RPMI8226 (cell line): ENCODE measurements at regions not wholly inside any gene's neighbourhood (a gene's known extent, or its start where the extent isn't known, plus 50 kb on each side); places are given as distances from the start of the nearest gene placed in this dataset.
"Not testable (repeated sequence)": the region's sequence is repeated elsewhere in the genome, so short reads cannot be mapped to it uniquely, and the experiment has no call there.

Experiments used
- DNase-seq: peaks from one replicate; pipeline ENCODE4 v3.0.0-alpha.2; 2015

DNA sequence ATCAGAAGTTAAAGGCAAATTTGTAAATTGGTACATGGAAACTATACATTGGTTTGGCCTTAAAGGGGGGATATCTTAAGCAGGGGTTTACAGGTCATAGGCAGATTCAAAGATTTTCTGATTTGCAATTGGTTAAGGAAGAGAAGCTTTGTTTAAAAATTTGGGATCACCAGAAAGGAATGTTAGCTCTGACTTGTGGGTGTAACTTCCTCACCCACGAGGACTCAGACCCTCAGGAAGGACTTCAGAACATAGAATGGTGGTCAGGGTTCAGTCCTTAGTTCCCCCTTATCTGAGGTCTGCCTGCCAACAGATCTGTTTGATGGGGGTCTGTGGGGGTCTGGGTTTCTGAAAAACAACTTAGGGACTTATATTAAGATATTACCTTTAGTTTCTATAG is 427.4 kb upstream of the DIPK2B start:
- DNase-seq = no peak

DNA sequence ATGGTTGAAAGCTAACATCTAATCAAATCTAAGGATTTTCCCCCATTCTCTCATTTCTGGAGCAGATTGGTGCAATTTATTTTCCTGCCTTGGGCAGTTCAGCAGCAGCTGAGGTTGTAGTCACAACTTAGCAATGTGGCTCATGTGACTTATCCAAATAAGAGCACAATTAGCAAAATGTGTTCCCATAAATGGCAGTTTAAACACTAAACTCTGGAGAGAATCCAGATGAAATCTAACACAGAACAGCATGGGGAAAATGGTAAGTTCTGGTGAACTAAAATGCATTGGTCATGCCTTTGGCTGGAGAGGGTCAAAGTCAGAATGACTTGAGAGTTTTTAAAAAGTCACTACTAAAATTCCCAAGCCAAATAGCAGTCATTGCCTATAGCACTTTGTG is 422.6 kb upstream of the DIPK2B start:
- DNase-seq = no peak

DNA sequence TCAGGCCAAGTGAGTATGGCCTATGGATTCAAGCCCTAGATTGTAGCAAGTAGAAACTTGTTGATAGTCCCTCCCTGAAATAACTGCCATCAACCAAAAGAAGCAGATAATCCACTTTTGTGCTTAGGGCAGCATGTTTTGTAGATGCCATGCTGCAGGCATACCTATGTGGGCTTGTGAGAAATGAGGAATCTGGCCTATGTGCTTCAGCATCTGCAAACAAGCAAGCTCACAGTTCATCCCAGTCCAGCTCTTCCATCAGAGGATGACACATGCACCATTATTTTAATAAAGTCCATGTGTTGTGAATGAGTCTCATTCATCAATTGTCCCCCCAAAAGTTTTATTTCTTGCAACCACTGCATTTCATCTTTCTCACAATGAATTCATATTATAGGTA is 421.9 kb upstream of the DIPK2B start:
- no peak for DNase-seq

DNA sequence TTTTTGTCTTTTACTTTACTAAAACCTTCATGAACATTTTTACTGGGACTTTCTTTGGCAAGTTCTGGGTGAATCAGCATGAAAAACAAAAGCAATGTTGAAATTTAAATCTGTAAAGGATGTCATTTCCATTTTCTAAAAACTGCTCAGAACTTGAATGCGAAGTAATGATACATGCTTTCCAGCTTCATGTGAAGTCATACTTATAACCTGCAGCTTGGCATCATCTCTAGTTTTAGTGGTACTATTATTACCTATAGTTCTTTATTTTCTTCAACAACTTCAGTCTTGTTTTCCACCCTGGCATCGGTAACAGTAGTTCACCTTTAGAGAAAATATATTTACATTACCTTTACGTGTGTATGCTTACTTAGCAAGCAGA is 421.4 kb upstream of the DIPK2B start:
- DNase-seq = no peak

DNA sequence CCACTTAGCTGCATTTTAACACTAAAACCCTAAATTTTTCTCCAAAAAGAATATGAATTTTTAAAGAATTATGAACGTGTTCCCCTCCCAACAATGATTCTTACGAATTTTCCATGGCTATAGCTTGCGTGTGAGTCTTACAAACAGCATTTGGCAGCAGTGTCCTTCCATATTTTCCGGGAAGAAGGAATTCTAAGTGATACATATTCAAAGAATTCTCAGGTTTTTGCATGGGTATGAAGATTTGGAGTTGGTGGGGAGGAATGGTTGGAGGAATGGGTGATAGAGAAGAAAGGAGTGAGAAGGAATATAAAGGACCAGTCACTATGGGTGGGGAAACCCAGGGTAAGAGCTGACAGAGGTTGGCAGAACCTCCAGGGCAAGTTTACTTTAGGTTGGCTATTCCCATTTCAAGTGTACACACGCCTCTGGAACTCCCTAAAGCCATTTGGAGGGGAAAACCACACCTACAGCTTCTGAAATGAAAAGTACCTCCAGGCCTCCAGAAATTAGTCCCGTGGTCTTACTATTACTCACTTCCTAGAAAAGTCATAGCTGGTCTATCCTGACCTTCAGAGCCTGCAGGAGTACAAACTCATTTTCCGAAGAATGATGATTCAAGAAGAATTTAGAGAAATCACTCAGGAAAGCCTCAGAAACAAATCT is 420.8 kb upstream of the DIPK2B start:
- DNase-seq = no peak

DNA sequence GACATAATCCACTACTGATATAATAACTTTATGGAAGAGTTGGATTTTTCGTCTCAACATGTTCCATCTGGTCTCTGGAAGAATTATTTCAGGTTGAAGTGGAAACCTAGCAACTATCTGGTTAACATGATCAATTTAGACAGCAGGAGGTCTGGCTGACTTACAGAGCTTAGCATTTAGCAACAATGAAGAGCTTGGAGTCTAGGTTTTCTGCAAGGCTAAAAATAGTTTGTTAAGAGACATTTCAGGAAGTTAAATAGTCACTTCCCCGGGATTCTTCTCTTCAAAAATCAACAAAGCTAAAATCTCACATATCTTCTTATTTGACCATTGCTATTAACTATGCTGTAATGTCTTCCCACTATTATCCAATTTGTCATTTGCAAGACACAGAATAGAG is 418.6 kb upstream of the DIPK2B start:
- no peak for DNase-seq

DNA sequence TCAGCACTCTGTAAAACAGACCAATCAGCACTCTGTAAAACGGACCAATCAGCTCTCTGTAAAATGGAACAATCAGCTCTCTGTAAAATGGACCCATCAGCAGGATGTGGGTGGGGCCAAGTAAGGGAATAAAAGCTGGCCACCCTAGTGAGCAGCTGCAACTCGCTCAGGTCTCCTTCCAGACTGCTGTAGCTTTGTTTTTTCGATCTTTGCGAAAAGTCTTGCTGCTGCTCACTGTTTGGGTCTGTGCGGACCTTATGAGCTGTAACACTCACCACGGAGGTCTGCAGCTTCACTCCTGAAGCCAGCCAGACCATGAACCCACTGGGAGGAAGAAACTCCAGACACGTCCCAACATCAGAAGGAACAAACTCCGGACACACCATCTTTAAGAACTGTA is 414.9 kb upstream of the DIPK2B start:
- not testable (repeated sequence) for DNase-seq

DNA sequence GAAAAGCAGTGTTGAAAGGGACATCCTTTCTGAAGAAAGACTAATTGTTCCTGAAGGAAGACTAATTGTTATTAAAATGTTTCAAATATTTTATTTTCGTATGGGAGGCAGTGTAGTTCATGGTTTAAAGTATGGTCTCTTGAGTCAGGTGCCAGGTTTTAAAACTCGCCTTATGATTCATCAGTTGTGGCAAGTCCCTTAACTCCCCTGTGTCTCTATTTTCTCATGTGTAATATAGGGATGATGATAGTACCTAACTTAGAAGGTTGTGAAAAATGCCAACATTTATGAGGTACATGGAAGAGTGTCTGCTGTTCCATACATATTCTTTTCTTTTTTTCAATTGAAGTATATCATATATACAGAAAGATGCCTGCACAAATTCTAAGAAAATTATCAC is 414.2 kb upstream of the DIPK2B start:
- no peak for DNase-seq

DNA sequence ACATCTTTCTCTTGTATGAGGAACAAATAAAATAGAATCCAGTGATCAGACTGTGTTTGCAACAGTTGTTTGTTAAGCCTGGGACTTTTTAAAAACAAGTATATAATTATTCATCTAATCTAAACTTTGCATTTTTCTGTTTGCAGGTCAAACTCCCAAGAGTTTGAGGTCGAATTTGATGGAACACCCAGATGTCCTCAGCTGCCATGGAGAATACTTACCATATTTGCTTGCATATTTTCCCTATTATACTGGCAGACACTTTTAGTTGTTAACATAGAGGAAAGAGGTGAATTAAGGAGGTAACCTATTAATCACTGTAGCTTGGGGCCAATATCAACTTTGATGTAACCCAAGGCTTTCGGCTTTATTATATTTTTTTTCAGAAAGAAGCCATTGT is 401.5 kb upstream of the DIPK2B start:
- DNase-seq = no peak

DNA sequence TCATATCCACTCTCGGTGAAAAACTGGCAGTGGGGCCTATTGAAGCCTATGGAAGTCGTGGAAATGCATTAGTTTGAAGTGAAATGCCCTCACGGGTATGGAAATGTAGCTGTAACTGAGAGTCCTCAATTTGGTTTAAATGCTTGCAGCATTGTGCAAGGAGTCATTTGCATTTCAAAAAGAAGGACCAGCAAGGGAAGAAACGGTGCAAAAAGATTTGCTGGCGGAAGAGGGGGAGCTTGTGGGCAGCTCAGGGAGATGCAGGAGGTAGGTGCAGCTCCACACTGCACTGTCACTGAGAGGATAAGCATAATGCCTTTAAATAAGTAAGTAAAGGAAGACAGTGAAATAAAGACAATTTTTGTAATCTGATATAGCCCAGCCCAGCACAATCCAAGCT is 400.4 kb upstream of the DIPK2B start:
- no peak for DNase-seq

DNA sequence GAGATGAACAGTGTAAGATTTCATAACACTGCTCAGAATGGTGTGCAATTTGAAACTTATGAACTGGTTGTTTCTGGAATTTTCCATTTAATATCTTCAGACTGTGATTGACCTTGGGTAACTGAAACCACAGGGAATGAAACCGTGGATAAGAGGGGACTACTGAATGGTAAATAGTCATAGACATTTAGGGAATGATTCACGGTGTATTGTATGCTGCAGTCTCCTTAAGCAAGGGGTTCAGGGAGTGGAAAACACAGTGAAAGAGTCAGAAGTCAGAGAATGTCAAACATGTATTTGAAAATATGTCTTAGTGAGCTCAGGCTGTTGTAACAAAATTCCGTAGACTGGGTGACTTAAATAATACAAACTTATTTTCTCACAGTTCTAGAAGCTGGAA is 398.2 kb upstream of the DIPK2B start:
- DNase-seq = no peak

DNA sequence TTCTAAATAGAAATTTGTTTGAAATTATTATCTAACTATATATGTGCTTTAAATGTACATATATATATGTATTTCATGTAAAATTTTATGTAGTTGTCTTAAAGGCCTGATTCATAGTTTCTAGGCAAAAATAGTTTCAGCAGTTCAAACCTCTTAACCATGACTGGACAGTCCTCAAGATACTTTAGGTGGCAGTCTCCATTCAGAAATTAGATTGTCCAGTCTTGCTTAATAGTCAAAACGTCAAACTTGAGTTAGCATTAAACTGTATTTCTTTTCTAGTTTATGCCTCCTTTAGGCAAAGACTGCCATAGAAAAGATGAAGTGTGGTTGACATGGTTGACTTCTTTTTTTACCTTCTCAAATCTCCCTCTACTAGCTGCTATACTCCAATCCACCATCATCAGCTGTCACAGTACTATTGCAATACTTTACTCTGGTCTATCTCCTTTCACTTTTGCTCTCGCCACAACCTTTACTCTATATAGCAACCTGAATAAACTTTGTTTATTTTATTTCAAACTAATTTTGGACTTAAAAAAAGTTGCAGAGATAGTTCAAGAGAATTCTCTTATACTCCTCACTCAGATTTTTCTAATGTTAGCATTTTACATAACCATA is 395.6 kb upstream of the DIPK2B start:
- DNase-seq = no peak

DNA sequence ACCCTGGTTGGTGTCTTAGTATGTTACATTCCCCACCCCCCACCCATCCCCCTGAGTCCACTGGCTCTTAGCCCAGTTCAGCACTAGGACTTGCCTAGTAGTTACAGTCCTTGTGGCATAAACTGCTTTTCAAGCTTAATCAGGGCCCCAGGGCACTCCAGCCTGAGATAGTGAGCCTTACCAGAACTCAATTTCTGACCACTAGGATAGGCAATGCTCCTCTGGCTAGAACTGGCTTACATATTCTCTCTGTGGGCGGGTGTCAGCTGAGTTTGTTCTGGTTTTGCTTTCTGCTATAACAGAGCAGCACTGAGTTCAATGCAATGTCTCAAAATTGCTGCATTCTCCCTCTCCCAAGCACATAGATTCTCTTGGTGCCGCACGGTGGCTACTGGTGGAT is 391.4 kb upstream of the DIPK2B start:
- no peak for DNase-seq

DNA sequence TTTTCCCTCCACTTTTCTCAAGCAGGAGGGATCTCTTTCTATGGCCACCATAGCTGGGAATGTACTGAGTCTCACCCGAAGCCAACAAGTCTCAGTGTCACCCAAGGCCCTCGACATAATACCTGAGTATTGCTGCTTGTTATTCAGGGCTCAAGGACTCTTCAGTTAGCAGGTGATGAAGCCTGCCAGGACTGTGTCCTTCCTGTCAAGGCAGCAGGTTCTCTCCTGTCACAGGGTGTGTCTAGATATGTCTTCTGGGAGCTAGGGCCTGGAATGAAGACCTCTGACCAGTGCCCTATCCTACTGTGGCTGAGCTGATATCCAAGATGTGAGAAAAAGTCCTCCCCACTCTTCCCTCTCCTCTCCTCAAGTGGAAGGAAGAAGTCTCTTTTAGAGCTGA is 391.0 kb upstream of the DIPK2B start:
- no peak for DNase-seq

DNA sequence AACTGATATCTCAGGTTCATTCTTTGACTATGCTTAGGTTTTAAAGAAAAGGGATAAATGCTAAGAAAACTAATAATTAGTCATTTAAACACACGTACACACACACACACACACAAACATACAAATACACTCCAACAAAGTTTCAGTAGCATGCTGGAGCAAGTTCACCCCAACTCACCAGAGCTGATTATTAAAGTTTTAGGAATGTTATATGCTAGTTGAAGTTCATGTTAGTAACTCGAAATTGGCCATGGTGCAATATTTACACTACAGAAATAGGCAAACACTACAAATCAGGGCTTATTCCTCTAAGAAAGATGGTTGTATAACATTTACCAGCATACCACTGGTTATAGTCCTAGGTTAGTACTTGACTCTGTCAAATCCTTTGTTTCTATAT is 384.0 kb upstream of the DIPK2B start:
- no peak for DNase-seq

DNA sequence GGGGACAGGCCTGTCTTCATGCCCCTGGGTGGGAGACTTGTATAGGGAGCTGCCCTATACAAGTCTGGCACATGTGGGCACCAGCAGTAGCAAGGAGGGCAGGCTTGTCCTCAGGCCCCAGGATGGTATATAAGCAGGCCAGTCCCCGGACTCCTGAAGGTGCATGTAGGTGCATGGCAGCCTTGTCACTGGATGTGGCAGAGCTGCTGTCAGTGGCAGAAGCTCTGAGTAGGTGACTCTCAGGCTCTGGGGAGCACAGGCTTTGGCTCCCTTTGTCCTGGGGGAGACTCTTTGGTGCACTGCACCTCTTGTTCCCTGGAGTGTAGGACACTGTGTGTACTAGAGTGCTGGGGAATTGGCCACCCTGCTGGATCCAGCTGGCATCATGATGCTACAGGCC is 376.7 kb upstream of the DIPK2B start:
- no peak for DNase-seq

DNA sequence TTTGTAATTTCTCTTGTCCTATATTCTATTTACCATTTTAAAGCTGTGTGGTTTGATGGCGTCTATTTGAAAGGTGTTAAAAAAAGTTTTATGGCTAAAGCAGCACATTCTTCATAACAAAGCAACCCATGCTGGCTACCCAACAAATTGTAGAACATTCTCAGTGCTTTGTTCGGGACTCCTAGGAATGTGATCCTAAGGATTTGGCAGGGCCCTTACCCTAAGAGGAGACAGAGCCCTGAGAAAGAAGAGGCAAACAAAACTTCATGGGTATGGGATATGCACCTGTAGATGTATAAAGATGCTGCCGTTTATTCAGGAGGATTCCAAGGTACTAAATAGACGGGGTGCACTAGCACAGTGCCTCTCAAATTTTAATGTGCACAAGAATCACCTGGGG is 370.8 kb upstream of the DIPK2B start:
- DNase-seq = no peak

DNA sequence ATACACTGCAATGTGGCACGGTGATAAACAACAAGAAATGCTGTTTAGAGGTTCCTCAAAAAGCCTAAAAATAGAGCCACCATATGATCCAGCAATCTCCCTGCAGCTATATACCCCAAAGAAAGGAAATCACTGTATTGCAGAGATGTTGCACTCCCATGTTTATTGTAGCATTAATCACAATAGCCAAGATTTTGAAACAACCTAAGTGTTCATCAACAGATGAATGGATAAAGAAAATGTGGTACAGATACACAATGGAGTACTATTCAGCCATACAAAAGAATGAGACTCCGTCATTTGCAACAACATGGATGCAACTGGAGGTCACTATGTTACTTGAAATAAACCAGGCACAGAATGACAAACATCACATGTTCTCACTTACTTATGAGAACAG is 365.8 kb upstream of the DIPK2B start:
- DNase-seq = no peak

DNA sequence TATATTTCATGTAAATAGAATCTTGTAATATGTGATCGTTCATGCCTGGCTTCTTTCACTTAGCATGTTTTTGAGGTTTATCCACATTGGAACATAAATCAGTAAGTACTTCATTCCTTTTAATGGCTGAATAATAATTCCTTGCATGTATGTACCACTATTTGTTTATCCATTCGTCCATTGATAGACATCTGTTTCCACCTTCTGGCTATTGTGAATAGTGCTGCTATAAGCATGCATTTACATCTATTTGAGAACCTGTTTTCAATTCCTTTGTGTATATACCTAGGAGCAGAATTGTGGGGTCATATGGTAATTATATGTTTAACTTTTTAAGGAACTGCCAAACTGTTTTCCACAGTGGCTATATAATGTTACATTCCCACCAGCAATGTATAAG is 356.7 kb upstream of the DIPK2B start:
- DNase-seq = no peak

DNA sequence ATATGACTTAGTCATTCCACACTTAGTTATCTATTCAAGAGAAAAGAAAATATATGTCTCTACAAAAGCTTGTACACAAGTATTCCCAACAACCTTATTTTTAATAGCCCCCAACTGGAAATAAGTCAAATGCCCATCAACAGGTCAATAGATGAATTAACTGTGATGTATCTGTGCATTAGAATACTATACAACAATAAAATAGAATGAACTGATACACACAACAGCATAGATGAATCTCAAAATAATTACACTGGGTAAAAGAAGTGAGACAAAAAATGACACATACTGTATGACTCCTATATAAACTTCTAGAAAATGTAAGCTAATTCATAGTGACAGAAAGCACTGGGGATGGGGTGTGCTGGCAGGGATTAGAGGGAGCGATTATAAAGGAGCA is 354.1 kb upstream of the DIPK2B start:
- DNase-seq = no peak

DNA sequence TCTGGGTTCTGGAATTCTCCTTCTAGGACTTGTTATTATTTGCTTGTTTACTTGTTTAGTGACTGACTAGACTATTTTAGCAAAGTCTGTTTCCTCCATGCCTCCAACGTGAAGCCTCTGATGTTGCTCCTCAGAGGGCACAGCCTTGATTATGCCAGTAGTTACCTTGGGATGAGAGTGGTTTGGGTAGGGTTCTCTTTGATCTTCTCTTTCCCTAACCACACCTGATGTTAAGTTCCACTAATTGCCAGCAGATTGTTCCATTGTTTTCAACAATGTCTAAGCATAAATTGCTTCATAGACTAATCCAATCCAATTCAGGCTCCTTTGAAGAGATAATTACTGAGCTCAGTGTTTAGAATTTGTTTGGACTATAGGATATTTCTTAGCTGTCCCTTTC is 352.7 kb upstream of the DIPK2B start:
- DNase-seq = no peak

DNA sequence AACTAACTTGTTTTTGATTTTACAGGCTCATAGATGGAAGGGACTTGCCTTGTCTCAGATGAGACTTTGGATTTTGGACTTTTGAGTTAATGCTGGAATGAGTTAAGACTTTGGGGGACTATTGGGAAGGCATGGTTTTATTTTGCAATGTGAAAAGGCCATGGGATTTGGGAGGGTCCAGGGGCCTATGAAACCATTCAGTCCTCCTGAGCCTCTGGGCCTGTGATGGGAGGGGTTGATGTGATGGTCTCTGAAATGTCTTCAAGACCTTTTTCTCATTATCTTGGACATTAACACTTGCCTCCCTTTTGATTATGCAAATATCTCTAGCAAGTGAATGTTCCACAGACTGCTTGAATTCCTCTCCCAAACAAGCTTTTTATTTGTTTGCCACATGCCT is 346.0 kb upstream of the DIPK2B start:
- DNase-seq = not testable (repeated sequence)

DNA sequence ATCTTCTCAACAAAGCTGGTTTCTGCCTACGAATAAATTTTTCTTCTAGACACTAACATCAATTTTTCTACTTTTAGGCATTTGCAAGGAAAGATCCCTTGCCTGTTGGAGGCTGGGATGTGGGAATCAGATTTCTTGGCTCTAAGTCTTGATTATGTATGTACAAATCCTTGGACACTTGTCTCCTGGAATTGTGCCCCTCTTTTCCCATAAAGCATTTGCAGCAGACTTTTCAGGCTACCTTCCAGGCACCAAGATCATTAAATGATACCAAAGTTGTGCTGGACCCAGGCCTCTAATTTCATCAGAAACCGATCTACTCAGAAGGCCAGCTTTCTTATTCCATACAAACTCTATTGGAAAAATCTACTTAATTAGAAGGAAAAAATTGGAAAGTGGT is 339.5 kb upstream of the DIPK2B start:
- no peak for DNase-seq

DNA sequence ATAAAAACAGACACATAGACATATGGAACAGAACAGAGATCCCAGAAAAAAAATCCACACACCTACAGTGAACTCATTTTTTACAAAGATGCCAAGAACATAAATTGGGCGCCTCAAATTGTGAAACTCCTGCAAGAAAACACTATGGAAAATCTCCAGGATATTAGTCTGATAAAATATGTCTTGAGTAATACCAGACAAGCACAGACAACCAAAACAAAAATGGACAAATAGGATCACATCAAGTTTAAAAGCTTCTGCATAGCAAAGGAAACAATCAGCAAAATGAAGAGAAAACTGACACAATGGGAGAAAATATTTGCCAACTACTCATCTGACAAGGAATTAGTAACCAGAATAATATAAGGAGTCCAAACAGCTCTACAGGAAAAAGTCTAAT is 337.3 kb upstream of the DIPK2B start:
- DNase-seq = no peak

DNA sequence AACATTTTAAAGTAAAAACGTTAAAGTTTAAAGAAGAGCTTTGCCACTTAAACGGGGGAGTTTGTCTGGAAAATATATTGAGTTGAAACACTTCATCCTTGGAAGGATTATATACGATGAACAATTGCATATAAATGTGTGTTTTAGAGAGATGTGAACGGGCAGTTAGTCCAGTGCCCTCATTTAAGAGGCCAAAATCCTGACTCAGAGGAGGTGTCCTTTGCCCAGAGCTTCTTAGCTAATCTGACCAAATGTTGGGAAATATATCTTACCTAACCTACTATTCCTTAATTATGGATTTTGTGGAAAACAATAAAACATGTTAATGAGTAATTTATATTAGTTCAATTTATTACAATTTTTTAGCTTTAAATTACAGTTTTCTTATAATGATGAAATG is 327.2 kb upstream of the DIPK2B start:
- no peak for DNase-seq

DNA sequence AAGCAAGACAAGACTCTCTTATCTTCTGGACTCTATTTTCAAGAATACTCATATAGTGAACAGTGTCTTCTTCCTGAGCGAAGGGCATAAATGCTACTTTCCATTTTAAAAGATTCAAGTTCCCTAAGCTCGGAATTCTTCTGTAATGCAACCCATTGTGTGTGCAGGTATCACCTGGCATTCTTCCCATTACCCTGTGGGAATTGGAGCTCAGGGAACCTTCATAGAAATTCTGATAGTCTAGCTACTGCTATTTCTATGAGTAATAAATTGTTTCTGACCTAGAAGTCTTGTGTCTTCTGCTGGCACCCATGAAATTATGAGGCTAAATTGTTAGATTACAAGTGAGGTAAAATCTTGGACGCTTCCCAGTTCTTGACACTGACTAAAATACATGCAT is 324.1 kb upstream of the DIPK2B start:
- DNase-seq = no peak
